ENCODE measurements at regions not wholly inside any gene's neighbourhood (a gene's known extent, or its start where the extent isn't known, plus 50 kb on each side); places are given as distances from the start of the nearest gene placed in this dataset.

GRCh38 chr12:13841358-13841757, 140.0 kb downstream of the GRIN2B start:
- no peak for DNase-seq (ENCODE audit: low spot score)

GRCh38 chr12:13839365-13840336, 141.8 kb downstream of the GRIN2B start:
- DNase-seq (ENCODE audit: low spot score): no peak

GRCh38 chr12:13836099-13836498, 145.3 kb downstream of the GRIN2B start:
- DNase-seq (ENCODE audit: low spot score): no peak

- DNase-seq (ENCODE audit: low spot score): no peak
Measured at GRCh38 chr12:13835652-13836051, 145.8 kb downstream of the GRIN2B start.

GRCh38 chr12:13834241-13834640, 147.2 kb downstream of the GRIN2B start:
- no peak for DNase-seq (ENCODE audit: low spot score)

GRCh38 chr12:13817131-13817530, 164.3 kb downstream of the GRIN2B start:
- no peak for DNase-seq (ENCODE audit: low spot score)

DNA sequence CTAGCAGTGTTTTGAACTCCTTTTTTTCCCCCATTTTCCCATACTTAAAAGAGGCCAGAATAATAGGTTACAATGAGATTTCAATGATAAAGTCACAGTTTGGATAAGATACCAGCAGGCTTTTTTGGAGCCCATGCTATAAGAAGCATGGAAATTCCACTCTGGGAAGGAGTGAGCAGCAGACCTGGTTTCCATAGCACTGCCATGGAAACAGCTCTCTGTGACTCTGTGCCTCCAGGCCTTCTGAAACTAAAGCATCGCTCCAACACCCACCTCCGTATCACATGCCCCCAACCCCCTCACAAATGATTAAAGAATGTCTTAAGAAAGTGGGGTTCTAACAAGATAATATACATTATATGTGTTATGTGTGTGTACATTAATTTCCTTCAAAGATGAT, 165.0 kb downstream of the GRIN2B start:
- DNase-seq (ENCODE audit: low spot score): no peak

DNA sequence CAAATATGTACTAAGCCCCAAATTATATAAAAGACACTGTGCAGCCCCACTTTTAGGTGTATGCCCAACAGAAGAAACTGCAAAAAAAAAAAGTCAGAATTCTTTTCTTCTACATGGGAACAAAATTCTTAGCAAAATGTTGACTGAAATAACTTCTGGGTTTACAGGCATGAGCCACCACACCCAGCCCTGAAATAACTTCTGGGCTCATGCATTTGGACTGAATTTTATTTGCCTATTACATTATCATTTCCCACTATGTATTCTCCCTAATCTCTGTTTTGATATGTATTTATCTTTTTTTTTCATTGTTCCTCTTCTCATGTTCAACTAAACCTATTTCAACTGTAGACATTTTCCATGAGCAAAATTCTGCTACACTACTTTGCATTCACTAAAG, 169.2 kb downstream of the GRIN2B start:
- no peak for DNase-seq (ENCODE audit: low spot score)

- DNase-seq (ENCODE audit: low spot score): no peak
Measured at GRCh38 chr12:13811061-13811460, 170.3 kb downstream of the GRIN2B start.

- DNase-seq (ENCODE audit: low spot score): no peak
Measured at GRCh38 chr12:13805041-13805440, 176.4 kb downstream of the GRIN2B start.

DNA sequence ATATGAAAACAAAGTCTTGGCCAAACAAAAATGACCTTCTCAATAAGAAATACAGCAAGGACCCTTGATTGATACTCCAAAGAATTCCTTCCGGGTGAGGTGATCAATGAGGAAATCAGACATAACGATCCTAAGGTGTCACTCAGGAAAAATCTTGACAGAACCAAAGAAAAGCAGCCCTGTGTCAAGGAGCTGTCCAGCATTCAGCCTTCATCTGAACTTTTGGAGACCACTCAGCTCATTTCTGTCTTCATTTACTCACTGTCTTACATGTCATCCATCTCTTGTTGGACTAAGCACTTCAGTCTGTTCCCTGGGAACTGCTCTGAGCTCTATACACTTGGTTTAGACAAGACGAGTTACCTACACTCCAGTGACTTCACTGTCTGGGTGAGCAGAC, 179.9 kb downstream of the GRIN2B start:
- DNase-seq (ENCODE audit: low spot score): no peak

GRCh38 chr12:13799574-13799973, 181.8 kb downstream of the GRIN2B start:
- DNase-seq (ENCODE audit: low spot score): no peak

GRCh38 chr12:13798162-13798561, 183.2 kb downstream of the GRIN2B start:
- no peak for DNase-seq (ENCODE audit: low spot score)

- DNase-seq (ENCODE audit: low spot score): no peak
Measured at GRCh38 chr12:13794706-13795105, 186.7 kb downstream of the GRIN2B start.

DNA sequence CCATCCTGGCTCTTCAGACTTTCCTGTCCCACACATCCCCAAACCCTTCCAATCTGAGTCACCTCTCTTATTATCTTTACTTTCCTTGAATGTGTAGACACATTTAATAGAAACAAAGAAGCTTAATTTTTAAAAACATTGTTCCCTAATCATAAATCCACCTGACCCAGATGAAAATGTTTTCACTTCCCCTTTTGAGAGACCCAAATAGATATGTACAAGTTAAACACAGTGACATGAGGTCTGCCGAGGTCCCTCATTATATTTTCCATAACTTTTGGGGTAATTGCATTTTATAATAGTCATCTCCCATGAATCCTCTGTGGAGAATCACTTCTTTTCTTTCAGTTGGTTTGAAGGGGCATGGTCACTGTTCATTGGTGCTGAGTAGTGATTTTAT, 191.1 kb downstream of the GRIN2B start:
- peak; percentile 55 for DNase-seq (ENCODE audit: low spot score)

- no peak for DNase-seq (ENCODE audit: low spot score)
Measured at GRCh38 chr12:13788626-13789025, 192.8 kb downstream of the GRIN2B start.

DNA sequence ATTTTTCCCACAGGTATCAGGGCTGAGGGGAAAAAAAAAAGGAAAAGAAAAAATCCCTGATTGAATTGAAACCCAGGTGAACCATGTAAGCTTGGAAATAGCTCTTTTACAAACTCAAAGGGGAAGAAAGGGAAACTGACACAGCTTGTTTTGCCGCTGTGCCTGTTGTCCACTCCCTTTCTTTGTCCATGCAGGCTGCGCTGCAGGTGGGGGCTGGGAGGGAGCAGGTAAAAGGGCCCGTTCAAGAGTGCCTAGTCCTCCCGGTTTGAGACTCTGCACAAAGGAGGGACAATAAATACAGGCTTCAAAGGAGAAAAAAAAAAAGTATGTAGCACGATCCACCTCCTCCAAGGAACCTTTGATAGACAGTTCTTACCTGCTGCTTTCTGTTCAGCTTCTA, 194.8 kb downstream of the GRIN2B start:
- no peak for DNase-seq (ENCODE audit: low spot score)

GRCh38 chr12:13784504-13784903, 196.9 kb downstream of the GRIN2B start:
- no peak for DNase-seq (ENCODE audit: low spot score)

GRCh38 chr12:13780453-13780852, 200.9 kb downstream of the GRIN2B start:
- DNase-seq (ENCODE audit: low spot score): no peak

DNA sequence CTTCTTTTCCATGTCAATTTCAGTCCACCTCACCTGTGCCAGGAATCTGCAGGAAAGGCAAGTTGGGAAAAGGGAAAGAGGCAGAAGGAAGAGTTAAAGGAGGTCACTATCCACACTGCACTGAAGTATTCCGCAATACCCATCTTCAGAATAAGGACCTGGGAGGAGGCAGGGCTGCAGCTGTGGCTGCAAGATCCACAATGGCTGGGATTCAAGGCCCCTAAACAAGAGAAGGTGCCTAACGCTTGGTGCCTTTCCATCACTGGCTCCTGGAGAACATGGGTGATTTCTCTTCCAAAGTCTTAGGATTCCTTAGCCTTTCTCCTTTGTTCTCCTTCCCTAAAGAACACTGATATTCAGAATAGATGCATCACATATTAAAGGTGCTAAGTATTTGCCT, 204.0 kb downstream of the GRIN2B start:
- no peak for DNase-seq (ENCODE audit: low spot score)

GRCh38 chr12:13772264-13772663, 209.1 kb downstream of the GRIN2B start:
- DNase-seq (ENCODE audit: low spot score): no peak

DNA sequence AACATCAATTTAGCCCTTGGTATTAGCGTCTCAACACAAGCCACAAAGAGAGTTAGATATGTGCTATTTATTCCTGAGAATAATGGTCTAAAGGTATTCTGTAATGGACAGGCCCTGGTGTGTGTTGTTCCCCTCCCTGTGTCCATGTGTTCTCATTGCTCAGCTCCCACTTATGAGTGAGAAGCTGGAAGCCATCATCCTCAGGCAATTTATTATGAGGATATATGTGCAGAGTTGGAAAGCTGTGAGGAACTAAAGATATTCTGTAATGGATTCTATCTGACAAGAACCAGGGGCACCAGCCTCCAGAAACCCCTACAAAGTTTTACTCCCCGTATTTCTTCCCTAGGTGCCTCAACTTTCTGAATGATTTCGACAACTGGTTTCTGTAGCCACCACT, 210.8 kb downstream of the GRIN2B start:
- DNase-seq (ENCODE audit: low spot score): no peak

DNA sequence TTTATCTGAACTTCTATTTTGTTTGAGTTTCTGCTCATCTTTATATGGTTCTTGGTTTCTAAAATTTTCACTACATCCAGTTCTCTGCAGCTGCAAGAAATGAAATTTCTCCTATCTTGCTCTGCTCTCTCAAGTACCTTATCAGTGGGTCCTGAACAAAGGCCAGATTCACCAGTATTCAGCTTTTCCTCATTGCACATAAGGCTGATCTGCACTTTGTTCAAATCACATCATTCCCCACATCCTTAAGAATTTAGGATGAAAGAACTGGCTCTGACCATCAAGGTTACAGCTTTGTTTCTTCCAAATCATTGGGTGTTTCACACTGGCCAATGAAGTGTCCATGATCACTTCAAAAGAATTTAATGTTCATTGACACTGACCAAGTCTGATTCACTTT, 211.4 kb downstream of the GRIN2B start:
- DNase-seq (ENCODE audit: low spot score): no peak

DNA sequence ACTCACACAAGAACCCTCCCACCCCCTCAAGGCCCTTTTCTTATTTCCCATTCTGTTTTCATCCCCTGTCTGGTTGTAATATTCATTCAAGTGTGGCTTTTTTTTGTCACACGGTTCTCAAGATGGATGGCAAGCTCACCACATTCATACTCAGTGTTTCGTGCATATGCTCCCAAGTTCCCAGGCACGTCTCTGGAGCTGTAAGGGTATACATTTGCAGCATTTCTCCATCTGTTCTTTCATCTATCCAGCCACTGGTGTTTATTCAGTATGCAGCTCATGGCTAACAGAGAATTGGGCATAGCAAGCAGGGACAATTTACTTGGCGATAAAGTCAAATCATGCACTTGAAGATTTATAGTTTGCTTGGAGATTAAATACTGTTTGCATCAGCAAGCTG, 212.1 kb downstream of the GRIN2B start:
- DNase-seq (ENCODE audit: low spot score): no peak
